ENCODE measurements at regions not wholly inside any gene's neighbourhood (a gene's known extent, or its start where the extent isn't known, plus 50 kb on each side); places are given as distances from the start of the nearest gene placed in this dataset.

DNA sequence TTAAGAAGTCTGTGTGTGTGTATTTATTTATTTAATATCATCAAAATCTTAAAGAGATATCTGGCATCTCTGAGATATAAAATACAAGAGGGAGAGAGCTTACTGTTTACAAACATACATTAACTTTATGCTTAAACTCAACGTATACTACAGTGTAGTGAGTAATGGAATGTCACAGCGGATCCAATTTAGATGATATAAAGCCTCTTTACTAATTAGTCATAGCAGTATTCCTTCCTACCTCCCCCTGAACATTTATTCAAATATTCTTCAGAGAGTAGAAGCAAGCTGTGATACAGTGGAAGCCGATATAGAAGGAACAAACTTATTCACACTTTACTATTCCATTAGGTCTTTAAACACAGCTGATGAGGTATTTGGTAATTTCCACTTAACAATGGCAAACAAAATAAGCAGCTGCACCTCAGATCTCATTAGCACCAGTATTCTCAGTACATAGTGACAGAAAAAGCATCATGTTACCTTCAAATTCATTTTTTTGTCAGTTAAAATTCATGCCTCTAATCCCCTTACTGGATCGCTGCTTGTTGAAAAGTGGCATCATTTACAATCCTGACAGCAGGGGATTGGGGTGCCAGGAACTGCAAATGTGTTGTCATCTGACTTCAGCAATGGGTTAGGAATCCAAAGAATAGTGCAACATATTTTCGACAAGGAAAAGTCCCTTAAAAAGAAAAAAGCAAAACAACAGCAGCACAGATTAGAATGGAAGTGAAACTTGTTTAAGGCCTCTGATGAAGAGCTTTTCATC is 658.7 kb upstream of the EPHA5 start:
- TF ChIP-seq EZH2 (IDR thresholded peaks at IDR 0.05; ENCODE audit: insufficient read depth, poor library complexity, severe bottlenecking) = no peak
- TF ChIP-seq EZH2phosphoT487 (IDR thresholded peaks at IDR 0.05; ENCODE audit: insufficient read depth, low read depth) = no peak

All from GM23248 (cell line).